HuH-7.5 (cell line): ENCODE measurements at regions not wholly inside any gene's neighbourhood (a gene's known extent, or its start where the extent isn't known, plus 50 kb on each side); places are given as distances from the start of the nearest gene placed in this dataset.

Experiments
- DNase-seq: peaks from one replicate; pipeline ENCODE4 v3.0.0; 2011; ENCODE audit warnings: low spot score

DNA sequence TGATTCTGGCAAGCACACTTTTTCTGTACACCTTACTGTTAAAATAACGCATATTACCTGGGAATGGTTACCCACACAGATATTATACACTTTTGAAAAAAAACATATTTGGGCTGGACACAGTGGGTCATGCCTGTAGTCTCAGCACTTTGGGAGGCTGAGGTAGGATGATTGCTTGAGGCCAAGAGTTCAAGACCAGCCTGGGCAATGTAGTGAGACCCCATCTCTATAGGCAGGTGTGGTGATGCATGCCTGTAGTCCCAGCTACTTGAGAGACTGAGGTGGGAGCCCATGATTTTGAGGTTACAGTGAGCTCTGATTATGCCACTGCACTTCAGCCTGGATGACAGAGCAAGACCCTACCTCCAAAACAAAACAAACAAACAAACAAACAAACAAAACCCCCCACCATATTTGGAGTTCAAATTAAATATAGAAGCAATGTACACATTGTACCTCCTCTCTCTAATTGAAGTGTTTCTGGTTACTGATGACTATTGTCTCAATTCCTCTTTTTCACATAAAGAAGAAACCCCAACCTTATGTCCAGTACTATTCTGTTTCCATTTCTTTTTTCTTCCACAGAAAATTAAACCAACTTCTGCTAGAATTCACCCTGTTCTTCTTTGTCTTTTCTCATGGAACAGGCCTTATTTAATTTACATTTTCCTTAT, 152.6 kb upstream of the UMPS start:
- no peak for DNase-seq

DNA sequence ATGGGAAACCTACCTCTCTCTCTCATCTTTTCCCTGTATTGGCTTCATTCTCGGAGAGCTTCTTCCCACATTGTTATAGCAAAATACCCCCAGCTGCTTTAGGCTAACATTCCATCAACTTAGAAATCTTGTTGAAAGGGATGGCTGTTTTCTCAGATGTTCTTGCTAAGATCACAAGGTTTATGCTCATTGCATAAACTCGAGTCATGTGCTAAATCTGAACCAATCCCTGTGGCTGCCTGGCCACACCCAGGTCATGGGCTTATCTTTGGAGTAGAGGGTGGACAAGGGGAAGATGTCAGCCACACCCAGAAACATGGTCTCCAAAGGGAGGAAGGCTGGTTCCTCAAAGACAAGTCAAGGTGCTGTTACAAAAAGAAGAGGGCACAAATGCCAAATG, 150.6 kb upstream of the UMPS start:
- DNase-seq, result no peak

DNA sequence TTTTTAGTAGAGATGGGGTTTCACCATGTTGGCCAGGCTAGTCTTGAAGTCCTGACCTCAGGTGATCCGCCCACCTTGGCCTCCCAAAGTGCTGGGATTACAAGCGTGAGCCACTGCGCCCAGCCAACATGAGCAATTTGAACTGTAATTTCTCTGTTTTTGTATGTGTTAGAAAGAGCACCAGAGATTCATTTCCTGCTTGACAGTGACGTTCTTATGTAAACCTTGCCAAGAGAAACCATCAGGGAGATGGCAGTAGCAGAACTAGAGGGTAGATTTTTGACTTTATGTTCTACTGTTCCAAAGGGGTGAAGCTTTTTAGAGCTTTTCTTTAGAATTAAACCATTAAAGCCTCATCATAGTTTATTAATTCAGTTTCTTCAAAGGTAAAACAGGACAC, 148.1 kb upstream of the UMPS start:
- no peak for DNase-seq

DNA sequence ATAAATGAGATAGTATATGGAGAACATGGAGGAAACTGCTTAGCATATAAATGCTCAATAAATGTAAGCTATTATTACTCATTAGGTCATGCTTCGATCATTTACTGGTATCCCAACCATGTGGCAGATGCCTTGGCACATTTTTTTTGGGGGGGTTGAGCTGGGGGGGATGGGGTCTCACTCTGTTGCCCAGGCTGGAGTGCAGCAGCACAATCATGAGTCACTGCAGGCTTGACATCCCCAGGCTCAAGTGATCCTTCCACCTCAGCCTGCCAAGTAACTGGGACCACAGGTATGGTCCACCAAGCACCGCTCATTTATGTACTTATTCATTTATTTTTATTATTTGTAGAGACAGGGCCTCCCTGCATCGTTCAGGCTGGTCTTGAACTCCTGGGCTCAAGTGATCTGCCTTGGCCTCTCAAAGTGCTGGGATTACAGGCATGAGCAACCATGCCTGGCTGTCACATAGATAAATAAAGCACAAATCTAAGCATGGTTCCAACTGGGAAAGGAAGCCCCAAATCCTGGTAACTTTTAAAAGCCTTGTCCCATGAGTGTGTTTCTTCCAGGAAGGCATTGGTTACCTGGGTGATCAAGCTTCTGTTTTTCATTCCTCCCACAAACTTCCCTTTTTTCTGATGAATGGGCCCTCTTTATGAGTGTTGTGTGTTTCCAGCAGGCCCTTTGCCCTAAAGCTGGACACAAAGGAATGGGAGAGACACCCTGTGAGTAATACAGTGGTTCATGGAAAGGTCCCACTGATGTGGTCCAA, 147.4 kb upstream of the UMPS start:
- no peak for DNase-seq

DNA sequence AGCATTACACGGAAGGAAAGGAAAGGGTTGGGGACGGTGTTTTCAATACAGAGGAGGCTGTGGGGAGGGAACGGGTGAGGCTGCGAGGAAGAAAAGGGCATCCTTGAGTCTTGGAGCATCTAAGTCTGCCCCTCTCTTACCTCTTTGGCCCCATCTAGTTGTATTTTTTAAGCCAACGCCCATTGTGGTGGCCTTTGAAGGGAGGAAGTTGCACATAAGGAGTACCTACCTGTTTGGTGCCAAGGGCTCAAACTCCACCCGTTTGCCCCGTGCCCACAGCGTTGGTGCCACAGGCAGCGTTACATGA, 146.1 kb upstream of the UMPS start:
- DNase-seq, result no peak

DNA sequence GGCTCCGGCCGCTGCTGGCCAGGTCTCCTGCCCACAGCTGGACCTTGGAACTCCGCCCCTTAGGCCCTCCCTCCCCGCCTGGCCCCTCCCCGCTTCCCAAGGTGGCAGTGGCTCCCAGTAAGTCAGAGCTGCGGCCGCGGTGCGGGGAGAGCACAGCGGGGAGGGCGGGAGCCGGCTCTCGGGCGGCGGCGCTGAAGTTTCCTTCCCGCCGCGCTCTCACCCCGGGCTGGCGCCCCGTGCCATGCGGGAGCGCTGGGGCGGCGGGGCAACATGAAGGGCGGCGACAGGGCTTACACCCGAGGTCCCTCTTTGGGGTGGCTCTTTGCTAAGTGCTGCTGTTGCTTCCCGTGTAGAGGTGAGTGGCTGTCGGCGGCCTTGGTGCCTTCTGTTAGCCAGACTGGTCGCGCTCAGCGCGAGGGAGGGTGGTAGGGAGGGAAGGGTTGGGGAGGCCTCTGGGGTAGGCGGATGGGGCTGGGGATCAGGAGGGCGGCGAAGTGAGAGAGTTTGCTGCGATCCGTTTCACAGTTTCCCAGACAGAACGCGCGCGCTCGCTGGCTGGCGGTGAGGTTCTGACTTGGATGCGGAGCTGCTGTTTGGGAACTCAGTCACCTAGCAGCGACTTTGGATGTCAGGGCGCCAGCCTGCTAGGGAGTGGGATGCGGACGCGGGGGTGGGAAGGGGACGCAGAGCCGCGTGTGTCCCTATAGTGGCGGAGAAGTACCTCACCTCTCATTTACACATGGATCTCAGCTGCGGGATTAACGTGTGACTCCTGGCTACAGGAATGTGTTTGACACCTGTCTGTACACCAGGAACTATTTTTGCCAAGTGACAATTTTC, 145.5 kb upstream of the UMPS start:
- DNase-seq, result peak; percentile 88

DNA sequence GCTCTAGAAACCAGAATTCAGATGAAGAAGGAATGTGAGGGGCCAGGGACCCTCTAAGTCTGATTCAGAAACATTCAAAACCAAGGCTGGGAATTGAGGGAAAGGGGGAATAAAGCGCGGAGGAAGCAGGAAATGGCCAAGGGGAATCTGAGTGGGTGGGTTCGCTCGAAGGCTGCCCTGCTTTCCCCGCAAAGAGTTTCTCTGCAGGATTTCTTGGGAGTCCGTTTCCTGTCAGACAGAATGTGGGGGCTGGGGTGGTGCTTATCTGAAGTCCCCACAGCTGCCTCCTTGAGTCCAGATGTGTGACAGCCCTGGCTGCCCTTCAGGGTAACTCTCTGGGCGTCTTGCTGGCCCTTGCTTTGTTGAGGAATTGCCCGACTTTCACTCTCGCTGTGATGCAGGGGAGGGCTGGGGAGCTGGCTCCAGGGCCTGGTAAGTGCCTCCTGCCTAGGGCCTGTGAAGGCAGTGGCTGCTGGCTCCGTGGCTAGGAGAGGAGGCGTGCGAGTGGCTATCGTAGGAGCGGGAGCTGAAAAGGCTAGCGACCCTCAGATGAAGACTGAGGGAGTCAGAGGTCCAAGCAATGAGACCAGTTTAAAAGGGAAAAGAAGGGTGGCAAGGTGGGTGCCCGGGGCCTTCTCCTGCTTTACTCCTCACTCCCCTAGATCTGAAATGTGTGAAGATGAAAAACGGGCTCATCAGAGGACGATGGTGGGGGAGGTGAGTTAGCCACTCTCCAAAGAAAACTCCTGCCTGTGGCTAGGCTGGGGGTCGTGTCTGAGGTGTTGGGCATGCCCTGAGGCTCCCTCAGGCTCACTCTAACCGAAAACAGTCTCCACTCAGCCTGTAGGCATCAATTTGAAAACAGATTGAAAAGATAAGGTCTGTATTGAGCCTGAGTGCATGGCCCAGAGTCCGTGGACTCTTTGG, 143.9 kb upstream of the UMPS start:
- DNase-seq, result no peak

DNA sequence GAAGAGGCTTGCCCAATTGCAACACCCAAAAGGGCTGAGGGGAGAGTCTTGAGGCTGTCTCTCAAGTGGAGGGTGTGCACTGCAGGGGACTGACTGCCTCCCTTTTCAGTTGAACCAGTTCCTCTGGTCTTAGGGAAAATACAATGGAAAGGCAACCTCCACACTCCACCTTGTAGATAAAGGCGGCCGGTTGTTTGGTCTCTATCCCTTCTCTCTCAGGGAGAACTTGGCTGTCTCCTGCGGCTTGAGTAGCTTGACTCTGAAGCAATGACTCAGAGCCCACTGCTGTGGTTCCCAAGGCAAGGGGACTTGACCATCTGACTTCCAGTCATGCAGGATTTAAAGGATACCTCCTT, 143.2 kb upstream of the UMPS start:
- no peak for DNase-seq

DNA sequence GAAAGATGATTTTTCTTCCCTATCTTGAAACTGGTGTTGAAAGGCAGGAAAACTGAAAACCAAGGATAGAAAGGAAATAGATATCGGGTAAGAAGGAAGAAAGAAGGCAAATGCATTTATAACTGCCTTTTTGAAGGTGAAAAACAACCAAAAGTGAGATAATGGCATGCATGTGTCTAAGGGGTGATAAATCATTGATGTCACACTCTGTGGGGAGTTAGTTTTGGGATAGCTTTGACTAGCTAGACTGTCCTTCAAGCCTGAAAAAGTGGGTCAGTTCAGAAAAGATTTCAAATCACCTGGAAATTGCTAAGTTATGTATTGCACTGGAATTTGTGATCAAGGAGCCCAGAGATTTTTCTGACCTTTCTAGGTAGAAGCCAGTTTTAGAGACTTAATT, 142.2 kb upstream of the UMPS start:
- no peak for DNase-seq

DNA sequence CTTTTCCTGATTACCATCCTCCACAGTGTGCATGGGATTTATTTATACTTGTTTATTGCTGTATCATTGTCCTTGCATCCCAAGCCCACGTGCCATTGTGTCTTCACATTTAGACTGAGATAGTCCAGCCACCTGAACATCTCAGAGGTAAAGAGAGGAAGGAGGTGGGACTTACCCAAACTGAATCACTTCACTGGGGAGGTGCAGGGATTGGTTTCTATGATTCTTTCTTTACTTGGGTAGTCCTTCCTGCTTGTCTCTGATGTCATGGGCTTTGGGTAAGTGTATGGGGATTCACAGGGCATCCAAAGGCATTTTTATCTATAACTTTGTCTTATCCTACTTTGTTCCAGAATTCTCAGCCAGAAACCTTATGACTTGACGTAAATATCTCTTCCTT, 141.5 kb upstream of the UMPS start:
- no peak for DNase-seq

DNA sequence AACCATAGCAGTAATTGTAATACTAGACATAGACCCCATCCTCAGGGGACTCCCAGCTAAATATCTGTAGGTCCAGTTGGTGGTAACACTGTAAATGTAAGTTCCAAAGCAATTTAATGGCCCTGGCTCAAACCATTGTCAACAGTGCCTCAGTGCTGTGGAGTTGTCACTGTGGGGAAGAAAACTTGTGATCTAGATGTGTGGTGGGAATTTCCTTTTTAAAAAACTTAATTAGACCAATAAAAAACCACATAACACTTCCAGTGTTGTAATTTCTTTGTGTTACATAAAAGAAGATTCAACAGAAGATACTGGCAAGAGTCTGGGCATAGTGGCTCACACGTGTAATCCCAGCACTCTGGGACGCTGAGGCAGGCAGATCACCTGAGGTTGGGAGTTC, 138.6 kb upstream of the UMPS start:
- DNase-seq, result no peak

DNA sequence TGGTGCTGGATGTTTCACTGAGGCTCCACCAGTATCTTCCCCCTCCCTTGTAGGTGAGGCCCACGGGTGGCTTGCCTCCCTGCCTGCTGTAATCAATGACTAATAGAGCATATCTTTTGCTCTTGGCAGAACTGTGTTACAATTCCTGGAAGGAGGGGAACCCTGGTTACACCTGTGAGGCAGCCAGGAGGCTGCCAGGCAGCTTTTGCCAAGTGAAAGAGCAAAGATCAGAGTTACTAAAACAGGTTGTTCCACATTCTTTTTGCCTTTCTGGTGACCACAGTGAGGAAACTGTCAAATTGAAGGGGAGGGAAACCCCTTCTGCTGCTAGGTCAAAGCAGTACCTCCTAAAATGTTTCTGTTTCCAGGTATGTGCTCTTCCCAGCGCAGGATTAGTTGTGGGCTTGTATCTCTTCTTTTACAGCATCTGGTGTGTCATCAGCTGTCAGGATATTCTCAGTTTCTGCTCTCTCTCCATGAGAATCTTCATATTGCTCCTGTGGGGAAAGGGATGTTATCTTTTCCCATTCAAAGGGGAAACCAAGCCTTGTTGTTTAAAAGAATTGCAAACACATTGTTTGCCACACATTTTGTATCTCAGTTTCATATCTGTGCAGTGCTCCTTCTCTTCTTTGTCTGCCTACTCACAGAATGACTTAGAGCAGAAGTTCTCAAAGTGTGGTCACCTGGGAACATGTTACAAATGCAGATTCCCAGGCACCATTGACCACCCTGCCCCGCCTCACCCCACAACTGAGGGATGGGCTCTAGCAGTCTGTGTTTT, 137.4 kb upstream of the UMPS start:
- no peak for DNase-seq

DNA sequence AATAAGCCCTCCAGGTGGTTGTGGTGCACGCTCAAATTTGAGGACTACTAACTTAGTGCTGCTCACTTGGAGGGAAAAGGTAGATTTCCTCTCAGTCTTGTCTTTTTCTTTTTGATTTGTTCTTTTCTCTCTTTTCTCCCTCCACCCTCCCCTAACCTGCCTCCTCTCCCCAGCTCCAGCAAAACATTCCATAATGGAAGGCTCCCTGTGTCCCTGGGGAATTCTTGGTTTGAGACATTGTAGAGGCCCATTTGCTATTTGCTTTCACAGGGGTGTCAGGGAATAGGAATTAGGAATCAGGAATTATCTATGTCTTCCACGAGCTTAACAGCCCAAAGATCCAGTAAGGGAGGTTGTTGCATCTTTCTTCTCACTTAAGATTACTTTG, 136.8 kb upstream of the UMPS start:
- DNase-seq, result no peak

DNA sequence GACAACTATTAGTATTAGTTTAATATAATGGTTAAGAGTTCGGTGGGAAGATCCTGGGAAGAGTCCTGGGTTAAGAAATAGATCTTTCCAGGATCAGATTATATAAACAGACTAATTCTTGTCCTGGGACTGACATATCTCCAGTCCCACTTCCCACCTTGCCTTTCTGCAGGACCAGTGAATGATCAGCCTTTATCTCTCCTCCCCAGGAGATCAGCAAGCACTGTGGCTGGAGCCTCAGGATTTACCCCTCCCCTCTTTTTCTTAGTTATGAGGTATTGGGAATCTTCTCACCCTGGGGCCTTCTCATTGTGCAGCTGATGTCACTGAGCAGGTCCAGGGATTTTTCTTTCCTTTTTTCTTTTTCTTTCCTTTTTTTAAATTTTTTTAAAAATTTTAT, 135.7 kb upstream of the UMPS start:
- DNase-seq, result no peak

DNA sequence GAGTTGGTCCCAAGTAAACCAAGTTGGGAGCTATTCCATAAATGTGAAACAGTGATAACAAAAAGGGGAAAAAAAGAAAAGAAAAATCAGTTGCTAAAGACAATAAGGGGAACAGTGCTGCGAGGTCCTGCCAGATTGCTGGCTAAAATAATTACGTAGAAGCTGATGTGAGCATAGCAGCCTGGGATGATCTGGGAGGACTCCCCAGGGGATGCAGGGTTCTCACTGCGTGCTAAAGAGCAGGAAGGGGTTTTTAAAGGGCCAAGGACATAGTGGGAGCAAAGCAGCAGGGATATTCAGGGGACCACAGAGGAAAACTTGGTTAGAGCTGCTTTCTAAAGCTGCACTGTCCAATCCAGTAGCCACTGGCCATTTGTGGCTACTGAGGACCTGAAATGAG, 133.0 kb upstream of the UMPS start:
- DNase-seq, result no peak

DNA sequence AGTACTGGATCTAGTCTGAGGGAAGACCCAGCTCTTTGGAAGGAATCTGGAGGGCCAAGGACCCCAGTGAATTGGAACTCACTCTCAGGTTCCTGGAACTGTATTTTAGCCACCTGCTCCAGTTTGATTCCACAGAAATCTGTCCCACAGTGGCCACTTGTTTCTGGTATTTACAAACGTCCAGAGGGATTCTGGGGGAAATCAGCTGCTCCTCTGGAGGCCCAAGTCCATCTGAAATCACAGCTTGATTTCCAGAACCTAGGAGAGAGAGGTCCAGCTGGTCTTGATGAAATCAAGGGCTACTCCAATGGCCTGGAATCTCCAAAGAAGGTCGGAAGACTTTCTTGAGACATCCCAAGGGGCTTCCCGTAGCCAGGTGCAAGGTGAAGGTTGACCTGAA, 132.3 kb upstream of the UMPS start:
- DNase-seq, result no peak

DNA sequence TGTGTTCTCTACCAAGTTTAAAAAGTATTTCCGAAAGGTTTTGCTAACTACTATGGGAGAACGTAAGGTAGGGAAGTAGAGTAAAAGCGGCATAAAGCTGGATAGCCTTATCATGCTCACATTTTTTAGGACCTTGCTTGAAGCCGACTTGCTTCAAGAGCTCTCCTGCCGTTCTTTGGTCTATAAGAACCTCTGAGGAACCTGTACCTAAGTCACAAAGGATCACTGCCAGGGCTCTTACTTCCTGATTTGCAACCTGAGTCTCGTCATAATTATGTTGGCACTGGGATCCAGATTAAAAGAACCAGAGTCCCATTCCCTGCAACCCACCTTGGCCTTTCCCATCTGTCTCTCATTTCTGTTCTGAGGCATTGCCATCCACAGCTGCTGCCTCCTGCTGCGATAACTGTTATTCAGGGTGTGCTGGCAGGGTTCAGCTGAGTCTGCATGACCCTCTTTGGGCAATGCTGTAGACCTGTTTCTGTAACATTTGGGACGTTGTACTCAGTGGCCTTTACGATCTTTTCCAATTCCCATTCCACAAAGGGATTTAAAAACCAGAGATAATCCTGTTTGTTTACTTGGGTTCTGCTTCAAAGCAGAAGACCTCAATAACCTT, 131.0 kb upstream of the UMPS start:
- no peak for DNase-seq

DNA sequence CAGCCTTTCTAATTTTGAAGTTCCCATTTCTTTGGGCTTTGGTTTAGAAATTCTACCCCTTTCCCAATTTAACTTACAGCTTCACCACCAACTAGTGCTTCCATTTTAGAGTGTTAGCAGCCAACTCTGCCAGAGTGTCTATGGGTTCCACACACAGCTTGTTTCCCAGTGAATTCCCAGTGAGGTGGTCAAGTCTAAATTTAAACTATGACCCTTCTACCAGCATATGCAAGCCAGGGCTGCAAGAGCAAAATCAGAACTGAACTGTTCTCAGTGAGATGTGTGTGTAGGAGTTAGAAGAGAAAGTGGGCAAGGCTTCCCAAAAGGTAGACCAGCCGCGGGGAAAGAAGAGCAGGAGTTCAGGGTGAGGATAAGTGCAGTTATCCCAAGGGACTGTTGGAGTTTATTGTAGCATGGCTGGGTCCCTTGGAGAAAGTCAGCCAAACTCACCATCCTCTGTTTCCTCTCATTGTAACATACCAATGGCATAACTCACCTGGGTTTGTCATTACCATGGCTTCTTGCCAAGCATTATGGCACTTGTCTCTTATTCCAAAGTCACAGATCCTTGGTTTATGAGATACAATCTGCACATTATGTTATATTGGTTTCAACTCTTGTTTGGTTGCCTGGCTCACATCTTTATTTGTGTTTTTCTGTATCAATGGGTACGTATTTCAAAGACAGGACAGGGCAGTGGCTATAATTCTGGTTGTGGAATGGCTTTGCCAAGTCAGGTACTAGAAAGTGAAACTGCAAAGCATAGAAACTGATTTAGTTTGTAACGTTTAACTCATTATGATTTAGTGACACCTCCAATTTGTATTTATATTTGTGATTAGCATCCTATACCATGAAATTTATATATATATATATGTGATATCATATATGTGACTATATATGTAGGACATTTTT, 130.2 kb upstream of the UMPS start:
- no peak for DNase-seq

DNA sequence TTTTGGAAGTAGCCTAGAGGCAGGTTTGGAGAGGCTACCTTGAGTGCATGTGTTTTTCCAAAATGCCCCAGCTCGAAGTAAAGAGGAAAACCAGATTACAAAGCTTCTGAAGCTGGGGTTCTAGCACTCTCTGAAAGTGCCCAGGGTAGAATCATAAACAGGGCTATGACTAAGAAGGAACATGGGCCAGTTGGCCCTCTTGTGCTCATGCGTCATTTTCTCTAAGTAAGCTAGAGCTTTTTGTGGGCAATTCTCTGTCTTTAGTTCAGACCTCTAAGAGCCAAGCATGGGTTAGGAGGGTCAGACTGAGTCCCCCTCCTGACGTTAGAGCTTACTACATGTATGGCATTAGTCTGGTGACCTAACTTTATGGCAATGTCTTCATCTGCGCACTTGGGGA, 129.5 kb upstream of the UMPS start:
- DNase-seq, result no peak

DNA sequence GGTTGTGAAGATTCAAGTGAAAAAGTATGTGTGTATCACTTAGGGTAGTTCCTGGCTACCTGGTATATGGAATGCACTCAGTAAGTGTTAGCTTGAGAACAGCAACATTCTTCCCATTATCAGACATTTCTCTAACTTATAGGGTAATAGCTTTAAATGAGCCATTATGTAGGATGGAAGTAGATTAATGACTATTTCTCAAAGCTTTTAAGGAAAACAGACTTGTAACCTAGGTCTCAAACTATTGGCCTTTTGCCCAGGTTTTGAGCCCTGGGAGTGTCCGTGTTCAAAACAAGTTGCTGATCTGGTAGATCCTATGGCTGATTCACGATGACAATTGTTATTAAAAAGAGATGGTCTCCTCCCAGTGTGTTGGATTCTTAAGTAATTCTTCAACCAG, 129.1 kb upstream of the UMPS start:
- DNase-seq, result no peak
